NAMALWA (cell line): ENCODE measurements at regions not wholly inside any gene's neighbourhood (a gene's known extent, or its start where the extent isn't known, plus 50 kb on each side); places are given as distances from the start of the nearest gene placed in this dataset.
A peak's percentile ranks its signal among the peaks of the same experiment; 100 is the strongest.
"Not testable (repeated sequence)": the region's sequence is repeated elsewhere in the genome, so short reads cannot be mapped to it uniquely, and the experiment has no call there.

ENCODE experiments used
- DNase-seq: peaks from one replicate; pipeline ENCODE4 v3.0.0-alpha.2; 2015; ENCODE audit warnings: low spot score

DNA sequence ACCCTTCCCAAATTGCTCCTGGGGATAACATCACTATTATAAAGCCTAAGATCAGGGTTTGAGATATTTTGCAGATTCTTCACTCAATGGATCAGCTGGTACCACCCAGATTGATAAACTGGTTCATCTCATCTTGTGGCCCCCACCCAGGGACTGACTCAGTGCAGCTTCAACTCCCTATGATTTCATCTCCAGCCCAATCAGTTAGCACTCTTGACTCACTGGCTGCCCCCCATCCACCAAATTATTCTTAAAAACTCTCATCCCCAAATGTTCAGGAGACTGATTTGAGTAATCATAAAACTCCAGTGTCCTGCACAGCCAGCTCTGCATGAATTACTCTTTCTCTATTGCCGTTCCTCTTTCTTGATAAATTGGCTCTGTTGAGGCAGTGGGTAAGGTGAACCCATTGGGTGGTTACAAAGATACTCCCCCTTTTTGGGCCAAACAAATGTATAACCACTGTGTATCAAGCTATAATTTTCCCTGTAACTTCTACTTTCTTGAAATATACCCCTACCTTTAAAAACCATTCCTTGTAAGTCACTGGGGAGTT is 263.3 kb upstream of the IL12B start:
- DNase-seq, result no peak

DNA sequence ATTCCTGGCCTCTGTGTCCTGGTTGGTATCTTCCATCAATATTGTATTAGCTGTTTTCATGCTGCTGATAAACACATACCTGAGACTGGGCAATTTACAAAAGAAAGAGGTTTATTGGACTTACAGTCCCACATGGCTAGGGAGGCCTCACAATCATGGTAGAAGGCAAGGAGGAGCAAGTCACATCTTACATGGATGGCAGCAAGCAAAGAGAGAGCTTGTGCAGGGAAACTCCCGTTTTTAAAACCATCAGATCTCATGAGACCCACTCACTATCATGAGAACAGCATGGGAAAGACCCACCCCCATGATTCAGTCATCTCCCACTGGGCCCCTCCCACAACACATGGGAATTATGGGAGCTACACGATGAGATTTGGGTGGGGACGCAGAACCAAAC is 265.3 kb upstream of the IL12B start:
- DNase-seq, result not testable (repeated sequence)

DNA sequence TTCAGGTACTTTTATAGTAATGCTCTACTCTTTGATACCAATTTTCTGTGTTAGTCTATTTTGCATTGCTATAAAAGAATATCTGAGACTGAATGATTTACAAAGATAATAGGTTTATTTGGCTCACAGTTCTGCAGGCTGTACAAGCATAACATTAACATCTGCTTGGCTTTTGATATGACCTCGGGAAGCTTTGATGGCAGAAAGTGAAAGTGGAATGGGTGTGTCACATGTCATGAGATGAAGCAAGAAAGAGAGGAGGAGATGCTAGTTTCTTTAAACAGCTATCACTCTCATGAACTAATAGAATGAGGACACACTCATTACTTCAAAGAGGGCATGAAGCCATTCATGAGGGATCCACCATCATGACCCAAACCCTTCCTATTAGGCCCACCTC is 270.9 kb upstream of the IL12B start:
- peak; percentile 9 for DNase-seq

- no peak for DNase-seq
Measured at GRCh38 chr5:159602434-159602833, 272.1 kb upstream of the IL12B start.

DNA sequence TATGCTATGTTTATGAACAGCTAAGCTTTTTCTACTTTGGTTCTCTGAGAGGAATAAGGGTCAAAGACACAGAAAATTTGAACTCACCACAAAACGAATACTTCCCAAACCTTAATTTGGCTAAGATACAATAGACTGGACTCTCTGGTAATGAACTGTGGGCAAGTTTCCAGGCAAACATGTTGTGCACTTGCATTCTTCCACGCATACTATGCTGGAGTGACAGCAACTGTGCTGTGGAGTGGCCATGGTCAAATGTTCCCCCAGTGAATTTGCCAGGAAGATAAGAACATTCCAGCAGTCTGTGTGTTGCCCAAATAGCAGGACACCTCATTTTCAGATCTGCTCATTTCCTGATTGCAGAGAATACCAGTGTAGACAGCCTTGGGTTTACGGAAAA is 275.3 kb upstream of the IL12B start:
- no peak for DNase-seq

- no peak for DNase-seq
Measured at GRCh38 chr5:159609359-159609758, 279.1 kb upstream of the IL12B start.

- no peak for DNase-seq
Measured at GRCh38 chr5:159610966-159611579, 280.8 kb upstream of the IL12B start.

DNA sequence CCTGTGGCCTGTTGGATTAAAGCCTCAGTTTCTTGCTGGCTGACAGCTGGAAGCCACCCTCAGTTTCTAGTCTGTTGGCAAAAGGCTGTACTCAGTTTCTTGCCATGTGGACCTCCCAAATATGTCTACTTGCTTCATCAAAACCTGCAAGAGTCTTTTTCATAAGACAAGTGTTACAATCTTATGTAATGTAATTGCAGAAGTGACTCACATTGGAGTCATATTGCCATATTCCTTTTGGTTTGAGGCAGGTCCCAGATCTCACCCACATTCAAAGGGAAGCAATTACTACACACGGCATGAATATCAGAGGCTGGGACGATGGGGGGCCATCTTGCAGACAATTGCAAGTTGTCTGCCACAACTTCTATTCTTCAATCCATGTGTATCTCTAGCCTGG is 286.7 kb upstream of the IL12B start:
- DNase-seq, result no peak

DNA sequence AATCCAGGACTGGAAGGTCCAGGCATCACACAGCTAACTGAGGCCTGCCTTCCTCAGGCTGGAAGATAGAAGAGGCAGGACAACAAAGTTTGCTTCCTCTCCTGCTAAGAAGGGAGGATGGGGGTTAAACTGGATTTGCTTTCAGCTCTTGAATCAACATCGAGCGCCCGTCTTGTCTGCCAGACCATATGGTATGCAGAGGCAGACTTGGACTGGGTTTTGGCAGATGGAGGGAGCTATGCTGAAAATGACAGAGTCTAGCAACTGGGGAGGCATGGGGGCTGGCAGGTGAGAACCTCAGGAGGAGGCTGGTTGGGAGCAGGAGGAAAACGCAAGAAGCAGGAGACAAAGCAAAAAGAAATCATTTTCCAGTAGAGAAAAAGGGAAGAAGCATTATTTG is 289.5 kb upstream of the IL12B start:
- DNase-seq, result no peak

DNA sequence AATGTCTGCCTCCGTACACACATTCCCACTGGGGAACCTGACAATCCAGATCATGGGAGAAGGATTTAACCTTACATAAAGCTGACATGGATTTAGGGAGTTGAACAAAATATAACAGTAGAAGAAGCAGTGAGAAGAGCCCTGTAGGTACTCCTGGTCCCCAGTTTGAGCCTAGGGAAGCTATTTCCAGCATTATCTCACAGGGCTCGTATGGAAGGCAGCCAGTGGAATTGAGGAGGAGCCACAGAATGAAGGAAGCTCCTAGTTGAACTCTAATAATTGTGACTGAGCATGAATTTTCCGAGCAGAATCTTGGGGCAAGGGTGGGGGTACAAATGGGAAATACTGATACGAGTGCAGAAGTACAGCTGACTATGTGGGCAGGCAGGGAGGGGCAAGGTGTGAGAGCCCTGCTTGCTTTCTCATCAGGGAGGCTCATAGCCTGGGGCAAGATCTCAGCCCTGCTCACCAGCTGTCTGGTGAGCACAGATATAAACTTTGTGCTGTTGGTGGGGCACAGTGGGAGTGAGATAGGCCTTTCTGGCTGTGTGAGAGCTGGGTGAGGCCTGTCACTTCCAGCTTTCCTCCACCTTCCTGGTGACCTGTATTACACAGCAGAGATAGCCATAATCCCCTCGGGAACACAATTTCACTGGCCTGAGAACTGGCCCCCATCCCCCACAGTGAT is 290.7 kb upstream of the IL12B start:
- DNase-seq, result no peak

DNA sequence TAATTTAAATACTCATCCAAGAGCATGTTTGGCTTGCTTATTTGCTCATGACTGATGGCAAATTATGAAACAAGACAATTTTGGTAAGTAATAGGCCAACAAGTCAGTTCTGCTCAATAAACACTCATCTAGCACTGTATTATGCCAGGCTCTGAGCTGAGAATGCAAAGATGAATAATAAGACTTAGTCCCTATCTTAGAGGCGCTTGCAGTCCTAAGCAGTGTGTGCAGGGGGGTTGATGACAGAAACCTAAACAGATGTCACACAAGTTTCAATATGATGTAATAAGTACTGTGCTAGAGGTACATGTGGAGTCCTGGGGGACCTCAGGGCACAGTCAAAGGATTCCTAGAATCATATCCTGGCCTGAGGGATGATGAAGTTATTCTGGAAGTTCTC is 287.6 kb upstream of the ADRA1B start:
- DNase-seq, result no peak

GRCh38 chr5:159629158-159629557 is 287.1 kb upstream of the ADRA1B start:
- no peak for DNase-seq

DNA sequence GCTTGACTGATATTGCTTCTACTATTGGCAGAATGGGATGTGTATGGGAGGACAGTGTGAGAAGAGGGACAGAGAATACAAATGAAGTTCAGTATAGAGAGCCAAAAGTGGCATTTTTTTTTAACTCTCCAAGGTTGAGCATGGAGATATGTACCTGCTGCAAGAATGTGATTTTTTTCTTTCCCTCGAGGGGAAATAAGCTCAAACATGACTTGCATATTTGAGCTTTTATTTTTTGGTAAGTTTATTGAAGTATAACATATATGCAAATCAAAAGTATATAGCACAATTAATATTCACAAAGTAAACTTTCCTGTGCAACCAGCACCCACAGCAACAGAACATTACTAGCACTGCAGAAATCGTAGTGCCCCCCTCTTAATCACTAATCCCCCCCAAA is 285.7 kb upstream of the ADRA1B start:
- no peak for DNase-seq

DNA sequence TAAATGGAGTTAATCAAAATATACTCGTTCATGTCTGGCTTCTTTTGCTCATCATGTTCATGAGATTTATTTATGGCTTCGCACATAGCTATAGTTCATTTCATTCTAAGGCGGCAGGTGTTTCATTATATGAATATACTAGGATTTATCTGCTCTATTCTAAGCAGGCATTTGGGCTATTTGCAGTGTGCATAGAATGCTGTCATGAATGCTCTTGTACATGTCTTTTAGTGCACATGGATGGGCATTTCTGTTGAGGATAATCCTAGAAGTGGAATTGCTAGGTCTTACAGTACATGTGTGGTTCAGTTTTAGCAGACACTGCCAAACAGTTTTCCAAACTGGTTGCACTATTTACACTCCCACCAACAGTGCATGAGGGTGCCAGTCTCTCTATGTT is 285.3 kb upstream of the ADRA1B start:
- no peak for DNase-seq

DNA sequence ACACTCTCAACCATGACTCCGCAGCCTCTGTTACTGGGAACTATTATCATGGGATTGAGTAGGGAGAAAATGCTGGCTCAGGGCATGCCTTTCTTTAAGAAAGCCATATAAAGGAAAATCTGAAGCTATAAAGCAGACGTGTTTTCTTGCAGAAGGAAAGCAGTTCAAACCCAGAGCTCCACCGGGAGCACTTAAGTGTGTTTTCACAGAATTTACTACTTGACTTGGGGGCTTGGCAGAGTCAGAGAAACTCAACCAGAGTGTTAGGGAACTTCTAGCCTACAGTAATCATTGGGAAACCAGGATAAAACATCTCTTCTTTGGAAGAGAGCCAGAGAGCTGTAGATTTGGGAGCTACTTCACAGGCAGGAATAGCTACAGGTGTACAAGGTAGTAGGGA is 283.4 kb upstream of the ADRA1B start:
- DNase-seq, result no peak

- no peak for DNase-seq
Measured at GRCh38 chr5:159638481-159638880, 277.8 kb upstream of the ADRA1B start.

- DNase-seq, result no peak
Measured at GRCh38 chr5:159638954-159639559, 277.2 kb upstream of the ADRA1B start.

GRCh38 chr5:159639590-159639989 is 276.7 kb upstream of the ADRA1B start:
- DNase-seq, result no peak

DNA sequence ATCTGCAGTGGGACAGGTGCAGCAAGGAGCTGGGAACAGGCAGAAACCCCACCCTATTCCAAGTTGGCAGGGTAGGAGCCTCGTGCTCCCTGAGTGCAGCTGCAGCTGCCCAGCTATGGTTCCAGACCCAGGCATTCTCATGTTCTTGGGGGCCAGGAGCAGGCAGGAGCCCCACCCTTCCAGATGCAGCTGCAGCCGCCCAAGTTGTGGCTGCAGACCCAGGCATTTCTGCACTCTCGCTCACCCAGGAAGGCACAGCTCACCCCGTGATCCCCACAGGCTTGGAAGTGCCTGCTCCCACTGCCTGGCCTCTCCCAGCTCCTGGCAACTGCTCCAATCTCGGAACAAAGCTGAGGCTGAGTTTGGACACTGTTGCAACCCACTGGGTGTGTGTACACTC is 275.8 kb upstream of the ADRA1B start:
- no peak for DNase-seq

GRCh38 chr5:159640921-159641320 is 275.4 kb upstream of the ADRA1B start:
- DNase-seq, result no peak

DNA sequence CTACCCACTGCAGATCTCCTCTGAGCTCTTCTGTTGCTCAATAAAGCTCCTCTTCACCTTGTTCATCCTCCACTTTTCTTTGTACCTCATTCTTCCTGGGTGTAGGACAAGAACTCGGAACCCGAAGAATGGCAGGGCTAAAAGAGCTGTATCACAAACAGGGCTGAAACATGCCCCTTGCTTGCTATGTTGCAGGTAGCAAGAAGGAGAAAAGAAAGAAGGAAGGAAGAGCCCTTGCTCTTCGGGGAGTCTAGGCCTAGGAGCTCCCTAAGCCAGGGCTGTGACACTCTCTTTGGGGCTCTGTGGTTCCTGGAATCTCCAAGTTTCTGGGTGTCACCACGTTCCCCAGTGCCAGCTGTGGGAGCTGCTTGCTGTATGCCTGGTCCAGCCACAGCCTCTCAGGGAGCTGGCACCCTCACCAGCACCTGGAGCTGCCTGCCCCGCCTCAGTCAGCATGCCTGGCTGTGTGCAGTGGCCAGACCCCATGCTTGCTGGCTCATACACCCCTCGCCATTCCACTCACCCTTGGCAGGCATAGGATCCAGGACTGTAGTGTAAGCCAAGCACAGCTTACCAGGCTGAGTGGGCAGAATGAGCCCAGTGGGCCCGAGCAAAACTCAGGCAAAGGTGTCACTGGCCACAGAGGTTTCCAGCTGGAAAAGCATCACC is 274.8 kb upstream of the ADRA1B start:
- DNase-seq, result no peak

GRCh38 chr5:159642379-159642778 is 273.9 kb upstream of the ADRA1B start:
- DNase-seq, result peak; percentile 22

- no peak for DNase-seq
Measured at GRCh38 chr5:159644053-159644452, 272.2 kb upstream of the ADRA1B start.
